ENCODE measurements at regions not wholly inside any gene's neighbourhood (a gene's known extent, or its start where the extent isn't known, plus 50 kb on each side); places are given as distances from the start of the nearest gene placed in this dataset.

DNA sequence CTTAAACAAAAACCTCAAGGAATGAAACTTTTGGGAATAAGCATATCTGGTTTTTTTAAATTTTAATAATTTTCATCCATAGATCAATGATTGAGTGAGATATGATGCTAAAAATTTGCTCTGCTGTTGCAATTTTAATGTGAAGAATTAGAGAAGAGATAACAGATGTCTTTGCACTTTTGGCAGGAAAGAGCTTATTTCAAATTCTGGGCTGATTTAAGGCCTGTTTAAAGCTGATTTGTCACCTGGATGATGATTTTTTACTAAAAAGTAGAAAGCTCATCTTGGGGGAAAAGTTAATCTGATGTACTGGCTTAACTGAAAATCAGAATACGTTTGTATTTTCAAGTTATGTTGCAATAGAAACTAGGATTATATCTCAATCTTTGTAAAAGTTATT, 268.9 kb upstream of the NOVA1 start:
- no peak overlapping the region for H3K4me3 ChIP-seq (ENCODE audit: low read length)
- no peak for DNase-seq (ENCODE audit: low read depth)
- TF ChIP-seq, protein P1, sequence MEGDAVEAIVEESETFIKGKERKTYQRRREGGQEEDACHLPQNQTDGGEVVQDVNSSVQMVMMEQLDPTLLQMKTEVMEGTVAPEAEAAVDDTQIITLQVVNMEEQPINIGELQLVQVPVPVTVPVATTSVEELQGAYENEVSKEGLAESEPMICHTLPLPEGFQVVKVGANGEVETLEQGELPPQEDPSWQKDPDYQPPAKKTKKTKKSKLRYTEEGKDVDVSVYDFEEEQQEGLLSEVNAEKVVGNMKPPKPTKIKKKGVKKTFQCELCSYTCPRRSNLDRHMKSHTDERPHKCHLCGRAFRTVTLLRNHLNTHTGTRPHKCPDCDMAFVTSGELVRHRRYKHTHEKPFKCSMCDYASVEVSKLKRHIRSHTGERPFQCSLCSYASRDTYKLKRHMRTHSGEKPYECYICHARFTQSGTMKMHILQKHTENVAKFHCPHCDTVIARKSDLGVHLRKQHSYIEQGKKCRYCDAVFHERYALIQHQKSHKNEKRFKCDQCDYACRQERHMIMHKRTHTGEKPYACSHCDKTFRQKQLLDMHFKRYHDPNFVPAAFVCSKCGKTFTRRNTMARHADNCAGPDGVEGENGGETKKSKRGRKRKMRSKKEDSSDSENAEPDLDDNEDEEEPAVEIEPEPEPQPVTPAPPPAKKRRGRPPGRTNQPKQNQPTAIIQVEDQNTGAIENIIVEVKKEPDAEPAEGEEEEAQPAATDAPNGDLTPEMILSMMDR (conservative IDR thresholded peaks at IDR 0.05; ENCODE audit: low read length), result no peak

DNA sequence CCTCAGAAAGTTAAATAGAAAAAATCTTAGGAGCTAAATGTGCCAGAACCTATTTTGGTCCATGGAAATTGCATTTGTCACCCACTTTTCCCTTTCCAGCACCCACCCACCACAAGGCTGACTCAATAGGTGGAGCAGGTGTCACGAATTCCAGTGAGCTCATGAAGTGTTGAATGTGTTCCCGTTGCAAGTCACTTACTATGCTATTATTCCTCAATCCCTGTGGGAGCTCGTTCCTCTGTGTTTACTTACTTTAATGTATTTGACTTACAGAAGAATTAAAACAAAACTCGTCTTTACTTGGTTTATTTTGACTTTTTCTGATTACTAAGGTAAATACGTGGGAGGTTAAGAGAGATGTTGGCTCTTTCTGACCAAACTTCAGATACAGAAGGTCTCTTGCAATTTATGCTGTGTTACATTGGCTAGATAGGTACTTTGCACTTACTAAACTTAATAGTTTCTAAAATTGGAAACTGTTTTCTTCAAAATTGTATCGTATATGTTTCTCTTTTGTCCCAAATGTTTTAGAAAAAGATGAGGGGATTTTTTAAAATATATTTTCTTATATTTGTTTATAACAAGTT, 269.4 kb upstream of the NOVA1 start:
- H3K4me3 ChIP-seq (ENCODE audit: low read length), result no peak overlapping the region
- TF ChIP-seq, protein P1 (conservative IDR thresholded peaks at IDR 0.05; ENCODE audit: low read length), result no peak
- DNase-seq (ENCODE audit: low read depth), result no peak

DNA sequence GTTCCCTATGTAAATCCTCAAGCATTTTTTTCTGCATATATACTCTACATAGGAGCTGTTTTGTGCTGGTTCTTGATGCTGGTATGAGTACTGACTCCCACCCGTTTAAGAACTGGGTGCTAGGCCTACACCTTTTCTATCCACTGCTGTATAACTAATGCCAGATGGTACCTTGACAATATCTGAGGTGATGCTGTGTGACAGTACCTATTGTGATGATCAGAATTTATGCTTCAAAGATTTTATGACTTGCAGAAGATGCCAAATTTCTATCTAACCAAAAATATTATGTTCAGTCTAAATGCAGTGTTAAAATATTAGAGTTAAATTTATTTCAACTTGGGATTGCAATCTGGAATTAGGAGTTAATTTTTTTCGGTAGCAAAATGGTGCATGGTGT, 272.3 kb upstream of the NOVA1 start:
- H3K4me3 ChIP-seq (ENCODE audit: low read length), result no peak overlapping the region
- TF ChIP-seq, protein P1 (conservative IDR thresholded peaks at IDR 0.05; ENCODE audit: low read length), result no peak
- DNase-seq (ENCODE audit: low read depth), result no peak

DNA sequence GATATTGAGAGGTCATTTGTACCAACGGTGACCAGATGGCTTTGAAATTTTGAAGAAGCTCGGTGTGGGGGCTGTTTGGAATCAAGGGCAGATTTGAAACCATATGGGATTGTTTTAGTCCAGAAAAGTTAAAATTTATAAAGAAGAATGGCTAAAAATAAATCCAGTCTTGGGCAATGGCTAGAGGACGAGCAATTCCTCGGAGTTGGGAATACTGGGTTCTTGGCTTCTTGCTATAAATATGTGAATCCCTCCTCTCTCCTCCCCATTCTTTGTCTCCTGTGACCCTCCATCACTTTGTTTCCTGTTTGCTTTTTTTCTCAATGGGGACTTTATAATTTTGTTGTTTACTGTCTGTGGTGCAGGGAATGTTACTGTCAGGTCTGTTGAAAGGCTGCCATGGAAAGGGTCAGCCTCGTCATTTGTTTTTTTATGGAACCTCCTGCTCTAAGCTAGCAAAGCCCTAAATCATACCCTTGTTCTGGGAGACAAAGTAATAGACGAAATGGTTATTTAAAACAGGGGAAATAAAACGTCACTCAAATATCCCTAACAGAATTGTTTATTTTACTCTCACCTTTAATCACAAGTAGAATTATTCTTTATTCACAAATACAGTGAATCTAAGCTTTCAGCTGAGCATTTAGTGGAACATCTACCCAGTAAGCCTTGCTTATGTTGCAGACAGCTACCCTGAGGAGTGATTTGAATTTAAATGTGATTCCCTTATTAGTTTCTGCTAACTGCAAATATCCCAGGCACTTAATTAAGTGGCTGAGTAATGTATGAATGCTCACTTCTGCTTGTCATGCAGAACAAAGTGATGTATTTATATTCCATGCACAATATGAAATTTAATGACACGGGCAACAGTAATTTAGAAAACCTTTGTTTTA, 273.1 kb upstream of the NOVA1 start:
- TF ChIP-seq, protein P1 (conservative IDR thresholded peaks at IDR 0.05; ENCODE audit: low read length), result no peak
- H3K4me3 ChIP-seq (ENCODE audit: low read length), result no peak overlapping the region
- no peak for DNase-seq (ENCODE audit: low read depth)

GRCh38 chr14:26872515-26873361, 274.9 kb upstream of the NOVA1 start:
- DNase-seq (ENCODE audit: low read depth), result no peak
- H3K4me3 ChIP-seq (ENCODE audit: low read length), result no peak overlapping the region
- TF ChIP-seq, protein P1 (conservative IDR thresholded peaks at IDR 0.05; ENCODE audit: low read length), result no peak

DNA sequence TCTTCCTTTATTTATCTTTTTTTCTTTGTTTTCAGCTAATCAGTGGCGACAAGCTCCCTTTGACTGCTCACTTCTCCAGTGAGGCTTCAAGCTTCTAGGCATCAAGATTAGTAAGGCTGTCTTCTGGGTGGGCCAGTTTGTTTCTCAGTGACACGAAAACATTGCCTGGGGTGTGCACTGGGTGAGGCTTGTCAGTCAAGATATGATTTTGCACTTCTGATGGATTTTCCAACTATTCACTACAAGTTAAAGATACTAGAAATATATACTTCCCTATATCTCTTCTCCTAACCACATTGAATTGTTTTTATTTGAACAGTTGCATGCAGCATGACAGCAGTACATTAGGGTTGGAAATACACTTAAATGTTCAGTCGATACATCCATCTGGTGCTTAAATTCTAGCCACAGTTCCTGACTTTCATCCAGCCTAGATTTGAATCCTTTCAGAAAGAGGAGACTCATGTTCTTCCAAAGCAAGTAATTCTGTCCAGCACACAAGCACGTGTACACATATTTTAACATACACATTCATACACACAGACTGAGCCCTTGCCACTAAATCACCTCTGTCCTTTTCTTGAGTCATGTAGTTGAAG, 275.6 kb upstream of the NOVA1 start:
- TF ChIP-seq, protein P1 (conservative IDR thresholded peaks at IDR 0.05; ENCODE audit: low read length), result no peak
- DNase-seq (ENCODE audit: low read depth), result no peak
- H3K4me3 ChIP-seq (ENCODE audit: low read length), result no peak overlapping the region

All from AG10803 (cell line).